DMS53 (cell line): ENCODE measurements at regions not wholly inside any gene's neighbourhood (a gene's known extent, or its start where the extent isn't known, plus 50 kb on each side); places are given as distances from the start of the nearest gene placed in this dataset.
A peak's percentile ranks its signal among the peaks of the same experiment; 100 is the strongest.

Experiments
- DNase-seq: peaks from one replicate; lab custom pipeline; 2025; lab: John Stamatoyannopoulos, UW

GRCh38 chr1:11373895-11374747 lies 101.1 kb downstream of the UBIAD1 start:
- no peak for DNase-seq

- peak; percentile 35 for DNase-seq
Measured at GRCh38 chr1:11374748-11375110, 101.7 kb downstream of the UBIAD1 start.

DNA sequence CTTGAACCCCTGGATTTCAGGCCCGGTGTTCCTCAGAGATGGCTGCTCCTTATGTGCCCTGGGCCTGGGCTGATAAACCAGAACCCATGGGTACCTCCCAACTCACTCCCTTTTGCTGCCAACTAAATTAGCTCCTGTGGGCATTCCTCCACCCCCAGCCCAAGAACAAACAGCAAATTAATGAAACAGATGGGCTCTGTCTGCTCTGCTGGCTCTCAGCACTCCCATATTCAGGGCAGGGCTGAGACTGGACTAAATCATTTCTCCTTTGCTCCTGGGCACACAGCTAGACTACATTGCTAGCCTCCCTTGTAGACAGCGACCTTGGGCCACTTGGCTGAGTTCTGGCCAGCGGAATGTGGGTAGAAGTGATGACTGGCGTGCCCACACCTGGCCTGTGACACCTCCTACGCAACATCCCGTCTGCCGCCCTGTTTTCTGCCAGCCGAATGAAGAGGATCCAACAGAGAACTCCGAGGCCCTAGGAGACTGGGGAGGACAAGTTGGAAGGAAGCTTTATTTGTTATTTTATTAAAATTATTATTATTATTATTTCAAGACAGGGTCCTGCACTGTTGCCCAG lies 101.9 kb upstream of the DISP3 start:
- DNase-seq, result no peak

DNA sequence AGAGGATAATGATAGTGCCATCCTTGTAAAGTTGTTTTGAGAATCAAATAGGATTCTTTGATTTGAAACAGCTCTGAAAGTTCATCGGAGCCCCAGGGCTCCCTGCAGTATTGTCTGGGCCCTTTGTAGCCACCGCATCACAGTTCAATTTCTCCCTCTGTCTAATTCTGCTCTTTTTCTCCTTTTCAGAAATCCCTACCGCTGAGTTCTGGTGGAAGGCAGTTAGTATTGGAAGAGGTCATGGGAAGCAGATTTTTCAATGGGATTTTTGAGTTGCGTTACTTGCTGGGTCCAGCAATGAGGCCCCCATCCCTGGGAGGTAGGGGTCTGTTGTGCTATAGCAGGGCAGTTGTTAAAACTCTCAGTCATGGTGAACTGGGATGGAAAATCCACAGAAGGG lies 101.0 kb upstream of the DISP3 start:
- no peak for DNase-seq

DNA sequence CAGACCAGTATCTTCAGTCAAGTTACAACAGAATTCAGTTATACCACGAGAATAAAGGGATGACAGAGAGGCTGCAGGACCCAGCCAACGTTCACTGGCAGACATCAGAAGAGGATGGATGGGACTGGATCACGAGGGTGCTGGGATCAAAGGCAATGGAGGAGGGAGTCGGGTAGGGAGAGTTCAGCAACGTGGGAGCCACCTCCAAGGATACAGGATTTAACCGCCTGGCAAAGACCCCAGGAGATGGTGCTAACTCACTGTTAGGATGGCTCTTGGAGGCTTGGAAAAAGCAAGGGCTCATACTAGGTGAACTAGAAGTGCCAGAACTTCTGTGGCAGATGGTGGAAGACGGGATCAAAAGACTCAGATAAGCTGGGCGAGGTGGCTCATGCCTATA lies 99.1 kb upstream of the DISP3 start:
- DNase-seq, result no peak

DNA sequence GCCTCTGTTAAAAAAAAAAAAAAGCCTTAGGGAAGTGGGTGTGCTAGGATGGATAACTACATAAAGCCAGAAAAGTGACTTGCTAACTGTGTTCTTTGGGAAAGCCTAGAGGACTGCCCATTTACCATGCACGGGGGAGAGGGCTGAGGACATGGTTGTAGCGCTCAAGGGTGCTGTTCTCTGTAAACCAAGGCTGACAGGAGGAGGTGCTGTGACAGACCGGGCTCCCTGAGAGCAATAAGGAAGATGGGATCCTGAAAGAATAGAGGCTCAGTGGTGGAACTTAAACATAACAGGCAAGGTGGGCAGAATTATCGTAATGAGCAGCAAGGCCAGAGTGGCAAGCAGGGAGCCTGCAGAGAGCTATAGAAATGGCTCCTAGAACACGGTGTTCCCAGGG lies 98.5 kb upstream of the DISP3 start:
- DNase-seq, result no peak

DNA sequence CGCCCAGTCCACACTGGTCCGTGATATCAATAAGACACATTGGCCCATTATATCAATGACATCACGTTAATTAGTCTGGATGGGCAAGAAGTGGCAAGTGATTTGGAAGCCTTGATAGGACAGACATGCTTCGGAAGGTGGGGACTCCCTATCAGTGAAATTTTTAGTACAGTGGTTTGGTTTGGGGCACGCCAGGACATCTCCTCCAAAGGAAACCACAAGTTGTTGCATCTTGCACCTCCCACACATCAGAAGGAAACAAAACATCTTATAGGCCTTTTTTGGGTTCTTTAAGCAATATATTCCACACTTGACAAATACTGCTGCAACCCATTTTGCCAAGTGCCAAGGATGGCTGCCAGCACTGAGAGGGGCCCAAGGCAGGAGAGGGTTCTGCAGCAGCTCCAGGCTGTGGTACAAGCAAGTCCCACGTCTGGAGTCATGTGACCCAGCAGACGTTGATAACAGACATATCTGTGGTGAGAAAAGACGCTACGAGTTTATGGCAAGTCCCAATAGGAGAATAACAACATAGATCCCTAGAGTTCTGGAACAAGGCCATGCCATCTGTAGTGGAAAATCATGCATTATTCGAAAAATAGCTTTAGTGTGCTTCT lies 95.3 kb upstream of the DISP3 start:
- no peak for DNase-seq

DNA sequence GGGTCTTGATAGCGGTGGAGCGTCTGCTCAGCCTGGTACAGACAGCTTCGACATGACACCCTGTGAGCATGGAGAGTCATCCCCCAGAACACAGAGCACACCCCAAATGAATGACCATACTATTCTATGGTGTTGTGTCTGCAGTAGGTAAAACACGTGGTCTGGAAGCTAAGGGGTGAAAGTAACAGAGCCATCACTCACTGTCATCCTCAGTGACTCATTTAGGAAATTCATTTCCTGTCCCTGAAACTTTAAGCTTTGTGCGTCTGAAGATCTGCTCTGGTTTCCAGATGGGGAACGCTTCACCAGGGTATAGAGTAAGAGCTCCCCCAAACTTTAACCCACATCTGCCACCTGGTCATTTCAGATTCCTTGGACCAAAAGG lies 94.8 kb upstream of the DISP3 start:
- DNase-seq, result no peak

DNA sequence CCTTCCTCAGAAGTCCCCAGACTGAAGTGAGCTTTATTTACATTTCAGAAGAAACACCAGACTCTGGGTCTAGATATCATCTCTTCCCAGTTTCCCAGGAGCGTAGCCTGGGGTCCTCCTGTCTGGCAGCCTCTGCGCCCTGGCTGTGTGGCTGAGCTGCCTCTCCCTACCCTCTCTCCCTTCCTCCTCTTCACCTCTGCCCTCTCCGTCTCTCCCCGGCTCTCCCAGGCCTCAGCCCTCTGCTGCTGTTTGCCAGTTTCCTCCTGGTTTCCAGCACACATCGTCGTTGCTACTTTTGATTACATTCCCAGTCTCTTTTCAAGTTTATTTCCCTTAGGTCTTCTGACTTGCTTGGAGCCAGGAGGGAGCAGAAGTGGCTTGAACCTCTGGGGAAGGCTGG lies 91.1 kb upstream of the DISP3 start:
- no peak for DNase-seq

GRCh38 chr1:11388617-11389016 lies 90.3 kb upstream of the DISP3 start:
- no peak for DNase-seq

- DNase-seq, result no peak
Measured at GRCh38 chr1:11391327-11391726, 87.6 kb upstream of the DISP3 start.

DNA sequence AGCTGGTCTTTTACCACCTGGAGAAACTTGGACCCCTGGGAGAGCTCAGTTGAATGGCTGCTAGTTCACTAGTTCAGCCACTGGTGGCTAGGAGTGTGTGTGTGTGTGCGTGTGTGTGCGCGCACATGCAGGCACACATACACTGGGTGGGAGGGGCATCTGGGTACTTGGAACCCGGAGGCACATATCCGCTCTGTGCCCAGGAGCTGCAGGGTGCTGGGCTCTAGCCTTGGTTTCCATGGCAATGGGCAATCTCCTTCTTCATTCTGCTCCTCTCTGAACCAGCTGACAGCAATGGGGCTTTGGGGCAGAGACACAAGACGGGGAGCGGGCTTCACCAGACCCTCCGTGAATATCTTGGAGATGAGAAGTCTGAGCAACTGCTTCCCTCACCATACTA lies 87.1 kb upstream of the DISP3 start:
- DNase-seq, result no peak

DNA sequence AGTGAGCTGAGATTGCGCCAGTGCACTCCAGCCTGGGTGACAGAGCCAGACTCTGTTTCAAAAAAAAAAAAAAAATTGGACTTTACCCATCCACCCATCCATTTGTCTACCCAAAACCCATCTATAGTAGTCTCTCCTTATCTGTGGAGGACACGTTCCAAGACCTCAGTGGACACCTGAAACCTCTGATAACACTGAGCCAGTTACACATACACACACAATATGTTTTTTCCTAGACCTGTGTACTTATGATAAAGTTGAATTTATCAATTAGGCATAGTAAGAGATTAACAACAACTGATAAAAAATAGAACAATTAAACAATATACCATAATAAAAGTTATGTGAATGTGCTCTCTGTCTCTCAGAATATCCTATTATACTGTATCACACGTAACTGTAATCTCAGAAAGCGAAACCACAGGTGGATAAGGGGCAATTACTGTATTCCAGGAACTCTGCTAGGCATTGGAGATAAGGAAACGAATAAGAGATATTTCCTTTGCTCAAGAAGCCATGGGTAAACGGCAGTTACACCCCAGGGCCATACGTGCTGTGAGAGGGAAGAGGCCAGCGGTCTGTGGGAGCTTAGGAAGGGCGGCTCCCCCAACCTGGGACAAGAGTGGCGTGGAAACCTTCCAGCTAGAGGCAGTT lies 84.2 kb upstream of the DISP3 start:
- DNase-seq, result no peak

DNA sequence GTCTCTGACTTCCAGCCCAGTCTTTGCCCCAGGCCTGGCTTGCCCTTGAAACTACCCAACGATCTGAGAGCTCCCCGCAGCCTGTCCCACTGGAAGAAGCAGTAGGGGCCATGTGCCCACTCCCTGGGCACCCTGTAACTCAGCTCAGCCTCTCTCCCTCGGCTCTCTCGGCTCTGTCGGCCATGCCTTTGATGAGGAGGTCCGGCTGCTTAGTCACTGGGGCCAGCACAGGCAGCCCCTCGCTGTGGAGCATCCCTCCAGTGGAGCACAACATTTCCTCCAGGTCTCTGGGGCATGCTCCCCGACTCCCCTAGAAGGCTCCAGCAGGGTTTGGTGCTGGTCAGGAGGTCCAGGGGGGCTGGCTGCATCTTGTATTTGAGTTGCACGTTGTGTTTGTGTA lies 83.3 kb upstream of the DISP3 start:
- no peak for DNase-seq

DNA sequence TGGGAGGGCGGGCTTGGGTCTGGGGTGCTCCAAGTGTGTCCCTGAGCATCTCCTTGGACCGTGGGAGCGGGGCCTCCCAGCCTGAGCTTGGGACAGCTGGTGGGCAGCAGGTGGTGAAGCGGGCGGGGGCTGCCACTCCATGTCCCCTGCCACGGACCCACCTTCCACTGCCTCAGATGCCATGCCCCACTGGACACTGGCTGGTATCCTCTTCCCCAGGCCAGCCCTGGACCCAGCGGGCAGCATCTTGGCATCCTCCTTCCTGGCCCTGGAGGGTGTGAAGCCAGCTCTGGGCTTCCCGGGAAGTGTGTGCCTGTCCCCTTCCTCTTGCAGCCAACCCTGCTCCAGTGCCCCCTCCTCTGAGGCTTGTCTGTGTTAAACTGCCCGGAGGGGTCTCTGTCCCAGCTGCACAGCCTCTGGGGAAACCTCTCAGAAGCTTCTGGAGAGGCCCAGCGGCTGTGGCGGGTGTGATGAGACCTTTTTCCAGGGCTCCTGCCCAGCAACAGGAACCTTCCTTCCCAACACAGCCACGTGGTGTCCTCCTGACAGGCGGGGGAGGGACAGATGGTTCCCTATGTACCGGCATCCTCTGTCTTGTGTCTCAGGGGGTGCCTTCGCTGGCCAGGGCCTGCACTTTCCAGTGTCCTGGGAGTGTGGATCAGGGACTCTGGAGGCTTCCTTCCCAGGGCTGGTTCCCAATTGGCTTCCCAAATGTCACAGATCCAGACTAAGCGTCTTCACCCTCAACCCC lies 81.6 kb upstream of the DISP3 start:
- DNase-seq, result no peak

DNA sequence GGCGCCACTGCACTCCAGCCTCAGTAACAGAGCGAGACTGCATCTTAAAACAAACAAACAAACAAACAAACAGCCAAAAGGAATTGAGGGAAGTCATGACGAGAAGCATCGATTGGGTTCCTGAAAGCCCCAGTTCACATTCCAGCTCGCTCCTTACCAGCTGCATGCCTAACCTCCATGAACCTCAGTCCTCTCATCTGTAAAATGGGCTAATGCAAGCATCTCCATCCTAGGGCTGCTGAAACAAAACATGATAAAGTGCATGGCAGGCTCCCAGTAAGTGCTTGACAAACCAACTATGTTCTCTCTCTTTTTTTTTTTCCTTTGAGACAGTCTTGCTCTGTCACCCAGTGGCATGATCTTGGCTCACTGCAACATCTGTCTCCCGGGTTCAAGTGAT lies 79.7 kb upstream of the DISP3 start:
- DNase-seq, result no peak

- DNase-seq, result no peak
Measured at GRCh38 chr1:11400155-11400554, 78.8 kb upstream of the DISP3 start.

DNA sequence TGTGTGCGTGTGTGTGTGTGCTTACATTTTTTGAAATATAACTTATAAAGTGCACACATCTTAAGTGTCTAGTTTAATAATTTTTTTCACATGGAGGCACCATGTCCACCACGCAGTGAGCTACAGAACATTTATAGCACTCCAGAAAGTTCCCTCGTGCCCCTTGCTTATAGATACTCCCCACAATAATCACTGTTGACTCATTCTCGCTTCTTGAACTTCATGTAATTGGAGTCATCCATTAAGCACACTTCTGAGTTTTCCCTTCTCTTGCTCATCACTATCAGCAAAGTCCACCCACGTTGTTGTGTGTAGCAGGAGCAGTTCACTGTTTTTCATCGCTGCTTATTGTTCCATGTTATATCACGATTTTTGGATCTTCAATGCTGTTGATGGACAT lies 78.4 kb upstream of the DISP3 start:
- DNase-seq, result no peak

DNA sequence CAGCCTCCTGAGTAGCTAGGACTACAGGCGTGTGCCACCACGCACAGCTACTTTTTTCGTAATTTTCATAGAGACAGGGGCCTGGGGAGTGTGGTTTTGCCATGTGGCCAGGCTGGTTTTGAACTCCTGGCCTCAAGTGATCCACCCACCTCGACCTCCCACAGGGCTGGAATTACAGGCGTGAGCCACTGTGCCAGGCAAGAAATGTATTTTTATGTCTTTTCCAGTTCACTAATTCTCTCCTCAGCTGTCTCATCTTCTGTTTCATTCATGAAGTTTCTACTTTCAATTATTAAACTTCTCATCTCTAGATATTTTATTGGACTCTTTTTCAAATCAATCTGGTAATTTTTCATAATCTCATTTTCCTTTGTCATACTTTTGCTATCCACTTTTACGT lies 72.1 kb upstream of the DISP3 start:
- no peak for DNase-seq

GRCh38 chr1:11407301-11407994 lies 71.5 kb upstream of the DISP3 start:
- no peak for DNase-seq

DNA sequence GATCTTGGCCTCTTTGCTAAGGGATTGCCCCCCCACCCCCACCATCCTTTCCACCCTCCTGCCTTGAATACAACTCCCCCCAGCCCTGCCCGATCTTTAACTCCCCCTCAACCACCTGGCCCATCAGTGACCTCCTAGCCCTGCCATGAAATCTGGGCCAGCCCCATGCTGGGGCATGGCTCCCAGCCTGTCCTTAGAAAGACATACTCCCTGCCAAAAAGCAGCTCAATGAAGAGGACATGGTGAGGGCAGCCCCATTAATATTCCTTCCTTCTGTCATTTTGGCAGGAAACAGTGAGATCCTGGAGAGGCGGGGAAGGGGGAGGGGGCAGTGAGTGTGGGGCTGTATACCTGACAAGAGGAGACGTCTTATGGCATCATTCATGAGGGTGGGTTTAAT lies 66.8 kb upstream of the DISP3 start:
- no peak for DNase-seq

GRCh38 chr1:11413986-11414391 lies 65.0 kb upstream of the DISP3 start:
- DNase-seq, result no peak
